GM18870 (cell line): ENCODE measurements at regions not wholly inside any gene's neighbourhood (a gene's known extent, or its start where the extent isn't known, plus 50 kb on each side); places are given as distances from the start of the nearest gene placed in this dataset.
A peak's percentile ranks its signal among the peaks of the same experiment; 100 is the strongest.

Source experiments
- ATAC-seq: cut with Tn5 transposase; IDR thresholded peaks from one replicate; pipeline ENCODE4 v1.9.1; 2021; ENCODE audit warnings: moderate library complexity; ENCODE audit not compliant: unreplicated experiment

DNA sequence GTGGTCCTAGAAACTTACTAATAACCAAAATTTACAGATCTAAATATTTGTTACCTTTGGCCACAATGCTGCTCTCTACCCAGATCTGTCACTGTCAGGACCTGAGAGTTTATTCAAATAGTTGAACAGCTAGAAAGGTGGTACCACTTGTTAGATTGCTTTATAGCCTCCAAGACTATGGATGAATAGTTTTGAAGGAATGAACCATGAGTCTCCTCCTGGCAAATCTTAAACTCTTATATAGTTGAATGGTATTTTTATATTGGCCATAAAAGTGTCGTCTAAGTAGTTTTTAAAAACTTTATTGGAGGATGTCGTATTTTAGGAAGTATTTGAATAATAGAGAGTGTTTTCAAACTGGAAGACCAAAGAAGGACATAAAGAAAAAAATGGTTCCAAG is 178.7 kb downstream of the AHR start:
- no peak for ATAC-seq

DNA sequence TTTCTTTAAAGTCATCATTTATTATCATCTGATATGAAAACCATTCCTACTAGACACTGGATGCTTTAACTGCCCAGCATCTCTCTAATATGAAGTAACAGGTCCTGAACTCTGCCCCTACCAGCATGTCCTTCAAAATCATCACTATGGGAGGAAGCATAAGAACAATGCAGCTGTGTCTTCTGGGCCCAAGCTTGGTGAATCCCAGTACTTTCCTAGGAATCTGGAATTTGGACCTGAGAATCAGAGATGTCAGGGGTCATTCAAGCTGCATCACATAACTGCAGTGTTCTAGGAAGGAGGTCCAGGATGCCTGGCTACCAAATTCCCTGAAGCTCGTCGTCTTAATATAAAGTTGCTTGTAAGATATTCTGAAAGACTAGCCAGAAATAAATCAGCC is 182.7 kb downstream of the AHR start:
- no peak for ATAC-seq

DNA sequence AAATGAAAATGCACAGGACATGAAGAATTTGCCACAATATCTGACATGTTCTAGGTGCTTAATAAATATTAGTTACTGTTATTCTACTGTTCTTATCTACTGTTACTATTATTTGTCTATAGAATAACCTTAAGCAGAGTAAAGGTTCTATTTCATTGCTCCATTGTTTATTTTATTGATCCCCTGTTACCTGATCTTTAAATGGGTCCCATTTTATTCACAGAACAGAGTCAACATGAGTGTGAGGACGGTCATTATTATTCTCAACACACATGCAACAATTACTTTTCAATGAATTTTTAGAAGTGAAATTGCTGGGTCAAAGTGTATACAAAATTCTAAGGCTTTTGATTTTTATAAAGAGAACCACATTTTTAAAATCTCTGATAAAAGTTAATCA is 186.9 kb downstream of the AHR start:
- ATAC-seq: no peak

DNA sequence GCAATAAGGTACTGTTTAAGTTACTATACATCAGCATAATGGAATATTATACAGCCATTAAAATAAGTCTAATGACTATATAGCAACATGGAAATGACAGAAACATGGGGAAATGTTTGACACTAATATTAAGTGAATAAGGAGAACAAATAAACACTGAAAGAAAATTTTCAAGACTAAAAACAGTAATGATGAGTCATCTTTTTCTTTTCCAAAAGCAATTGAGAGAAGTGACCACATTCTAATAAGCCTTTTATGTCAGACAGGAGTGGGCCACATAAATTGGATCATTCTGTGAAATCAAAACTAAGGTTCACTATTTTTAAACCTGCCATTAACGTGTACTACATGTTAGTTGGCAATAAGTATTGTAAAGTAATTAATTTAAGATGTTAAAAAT is 187.5 kb downstream of the AHR start:
- no peak for ATAC-seq

DNA sequence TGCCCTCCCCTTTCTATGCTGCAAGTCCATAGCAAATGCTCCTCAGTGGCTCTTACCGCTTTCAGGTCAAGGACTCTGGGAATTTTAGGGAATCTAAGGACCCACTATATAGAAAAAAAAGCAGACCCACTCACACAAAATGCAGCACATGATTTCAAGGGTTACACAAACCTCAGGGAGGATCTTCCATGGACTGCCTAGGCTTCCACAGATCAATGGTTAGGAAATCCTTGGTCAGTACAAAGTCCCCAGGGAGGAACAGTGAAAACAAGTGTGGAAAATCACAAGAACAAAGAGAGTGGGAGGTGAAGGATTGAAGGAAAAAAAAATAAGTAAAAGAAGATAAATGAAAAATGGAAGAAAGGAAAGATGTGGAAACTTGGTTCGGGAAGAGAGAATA is 188.4 kb downstream of the AHR start:
- no peak for ATAC-seq

DNA sequence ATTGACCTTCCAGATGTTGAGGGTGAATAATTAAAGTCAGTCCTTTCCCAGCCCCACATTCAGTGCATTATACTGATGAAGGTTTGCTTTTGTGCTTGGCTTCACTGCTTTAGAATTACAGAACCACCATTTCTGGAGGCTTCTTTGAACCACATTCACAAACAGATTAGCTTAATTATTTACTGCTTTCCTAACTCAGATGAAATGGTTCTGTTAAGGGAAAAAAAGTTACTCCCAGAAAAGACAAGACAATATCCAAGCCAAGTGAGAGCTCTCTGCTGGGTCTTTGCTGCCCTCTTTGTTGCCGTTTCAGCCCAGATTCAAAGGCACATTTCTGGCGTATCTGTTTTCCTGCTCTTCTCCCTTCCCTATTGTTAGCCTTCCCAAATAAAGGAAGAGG is 188.9 kb downstream of the AHR start:
- ATAC-seq: no peak

DNA sequence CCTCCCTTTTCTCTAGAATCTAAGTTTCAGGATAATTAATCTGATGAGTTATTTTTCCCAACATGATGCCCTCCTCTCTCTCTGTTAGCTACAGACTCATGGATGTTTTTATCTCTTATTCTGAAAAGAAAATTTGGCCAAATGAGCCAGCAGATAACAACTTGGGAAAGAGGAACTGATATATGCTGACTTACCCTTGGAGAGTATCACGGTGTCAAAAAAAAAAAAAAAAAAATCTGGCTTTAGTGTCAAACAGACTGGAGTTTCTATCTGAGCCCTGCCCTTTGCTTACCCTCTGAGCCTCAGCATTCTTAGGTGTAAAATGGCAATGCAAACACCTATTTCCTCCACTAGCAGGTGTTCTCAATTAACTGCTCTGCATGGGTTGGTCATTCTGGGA is 190.4 kb downstream of the AHR start:
- no peak for ATAC-seq

DNA sequence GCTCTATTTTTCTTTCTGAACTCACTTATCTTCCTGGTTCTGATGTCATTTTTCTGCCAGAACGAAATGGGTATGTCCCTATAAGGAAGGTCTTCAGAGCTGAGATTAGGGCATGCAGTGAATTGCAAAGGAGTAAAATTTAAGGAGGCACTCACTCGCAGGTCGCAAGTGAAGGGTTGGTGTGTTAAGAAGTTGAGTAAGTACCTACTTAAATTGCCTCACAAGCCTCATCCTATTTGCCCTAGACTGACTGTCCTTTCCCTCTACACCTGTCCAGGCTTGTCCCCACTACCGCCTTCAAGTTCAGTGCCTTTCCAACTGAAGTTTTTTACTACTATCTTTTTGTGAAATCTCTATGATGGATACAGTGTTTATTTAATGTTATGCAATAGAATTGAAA is 191.5 kb downstream of the AHR start:
- ATAC-seq: no peak

DNA sequence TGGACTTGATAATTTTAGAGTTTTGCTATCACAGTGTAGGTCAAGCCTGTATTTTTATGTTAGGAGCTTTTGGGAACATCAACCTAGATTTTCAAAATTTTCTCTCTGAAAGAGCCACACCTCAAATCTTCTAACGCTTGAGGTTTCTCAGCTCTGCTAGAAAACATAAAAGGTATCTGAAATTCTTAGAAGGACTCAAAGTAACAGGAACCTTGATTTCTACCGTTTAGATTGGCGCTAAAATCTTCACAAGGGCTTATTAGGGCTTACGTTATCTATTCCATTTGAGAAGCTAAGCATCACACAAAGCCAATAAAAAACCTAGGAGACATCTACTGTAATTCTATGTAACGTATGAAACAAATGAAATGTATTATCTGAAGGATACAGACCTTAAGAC is 192.4 kb downstream of the AHR start:
- ATAC-seq: no peak

DNA sequence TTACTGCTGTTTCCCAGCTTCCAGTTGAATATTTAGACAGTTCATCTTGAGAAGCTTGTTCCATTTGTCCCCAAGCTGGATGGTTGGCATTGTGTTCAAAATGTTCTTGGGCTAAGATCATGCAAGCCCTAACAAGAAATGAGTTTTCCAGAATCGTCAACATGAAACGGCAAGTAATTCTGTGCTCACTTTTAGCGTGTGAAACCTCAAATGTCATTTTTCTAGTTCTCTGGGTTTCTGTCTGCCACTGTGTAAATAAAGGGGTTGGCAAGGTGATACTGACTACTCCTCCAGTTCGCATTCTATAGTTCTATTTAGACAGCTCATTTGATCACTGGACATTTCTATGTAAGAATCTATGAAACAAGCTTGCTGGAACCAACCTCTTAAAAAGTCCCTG is 194.0 kb downstream of the AHR start:
- peak; percentile 50 for ATAC-seq

DNA sequence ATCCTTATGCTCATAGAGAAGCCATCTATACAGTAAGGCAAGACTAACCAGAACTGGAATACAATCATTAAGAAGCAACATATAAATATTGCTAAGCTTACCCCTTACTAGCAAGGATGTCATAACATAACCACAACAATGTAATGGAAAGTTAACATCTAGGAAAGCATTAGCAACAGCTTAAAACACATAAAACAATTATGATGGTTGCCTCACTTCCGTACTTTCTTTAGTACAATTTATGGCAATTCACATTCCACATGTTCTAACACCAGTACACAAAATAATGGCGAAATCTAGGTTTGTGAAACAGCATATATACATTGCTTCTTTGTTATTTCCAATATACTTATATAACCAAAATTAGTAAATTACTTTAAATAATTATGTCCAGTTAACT is 195.0 kb downstream of the AHR start:
- no peak for ATAC-seq

DNA sequence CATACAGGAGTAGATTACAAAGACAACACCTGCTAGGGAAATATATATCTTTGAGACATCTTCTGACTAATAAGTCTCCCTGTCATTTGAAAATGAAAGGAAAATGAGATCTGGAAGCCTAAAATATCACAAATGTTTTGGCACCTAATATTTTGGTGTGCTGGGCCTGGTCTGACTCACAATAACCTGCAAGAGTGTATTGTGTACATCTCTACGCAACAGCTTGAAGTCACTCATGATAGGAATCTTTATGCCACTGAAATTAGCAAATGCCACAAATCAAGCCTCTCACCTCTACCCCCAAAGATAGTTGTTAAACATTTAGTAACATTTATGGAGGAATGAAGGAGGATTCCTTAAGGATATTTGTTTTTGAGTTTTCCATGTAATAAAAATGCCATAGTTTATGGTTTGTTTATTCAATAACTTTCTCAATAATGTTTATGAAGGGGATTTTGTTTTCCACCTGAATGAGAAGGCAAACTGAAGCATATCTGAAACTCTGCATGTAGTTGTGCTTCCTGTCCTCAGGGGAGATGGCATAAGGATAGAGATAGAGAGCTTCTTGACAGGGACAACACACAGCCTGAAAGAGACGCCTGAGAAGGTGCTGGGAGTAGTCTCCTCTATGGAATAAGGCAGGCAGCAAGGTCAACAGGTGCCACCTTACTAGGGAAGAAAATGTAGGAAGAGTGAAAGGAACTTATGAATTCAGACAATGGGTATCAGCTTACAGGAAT is 197.4 kb downstream of the AHR start:
- peak; percentile 62 for ATAC-seq

DNA sequence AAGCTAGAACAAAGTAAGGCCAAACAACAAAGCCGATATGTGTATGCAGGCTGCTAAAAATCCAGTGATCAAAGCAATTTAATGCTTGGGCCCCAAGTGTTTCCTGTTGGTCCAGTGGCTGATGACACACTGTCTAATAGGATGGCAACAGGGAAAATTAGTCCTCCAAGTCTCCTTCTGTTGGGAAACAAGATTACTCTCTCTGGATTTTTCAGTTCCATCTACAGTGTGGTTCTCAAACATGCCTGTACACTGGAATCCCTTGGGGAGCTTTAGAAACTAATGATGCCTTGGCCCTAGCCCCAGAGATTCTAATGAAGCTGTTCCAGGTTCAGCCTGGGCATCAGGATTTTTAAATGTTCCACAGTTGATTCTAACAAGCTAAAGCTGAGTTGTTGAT is 198.7 kb downstream of the AHR start:
- no peak for ATAC-seq

DNA sequence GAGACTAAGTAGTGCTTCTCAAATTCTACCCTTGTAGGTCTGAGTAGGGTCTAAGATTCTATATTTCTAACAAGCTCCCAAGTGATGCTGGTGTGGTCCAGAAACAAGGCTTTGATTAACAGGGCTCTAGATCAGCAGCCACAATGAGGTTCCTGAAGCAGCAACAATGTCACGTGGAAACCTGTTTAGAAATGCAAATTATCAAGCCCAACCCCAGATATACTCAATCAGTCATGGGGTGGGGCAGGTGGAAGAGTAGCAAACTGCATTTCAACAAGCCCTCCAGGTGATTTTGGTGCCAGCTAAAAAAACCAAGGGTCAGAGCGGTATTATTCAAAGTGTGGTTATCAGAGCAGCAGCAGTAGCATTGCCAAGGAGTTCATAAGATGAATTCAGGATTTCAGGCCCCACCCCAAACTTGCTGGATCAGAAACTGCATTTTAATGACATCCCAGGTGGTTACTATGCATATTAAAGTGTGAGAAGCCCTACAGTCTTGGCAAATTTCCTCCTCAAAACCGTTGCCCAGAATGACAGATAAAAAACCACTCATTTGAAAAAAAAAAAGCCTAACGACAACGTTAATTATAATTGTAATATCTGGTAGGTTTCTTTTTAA is 199.2 kb downstream of the AHR start:
- no peak for ATAC-seq

DNA sequence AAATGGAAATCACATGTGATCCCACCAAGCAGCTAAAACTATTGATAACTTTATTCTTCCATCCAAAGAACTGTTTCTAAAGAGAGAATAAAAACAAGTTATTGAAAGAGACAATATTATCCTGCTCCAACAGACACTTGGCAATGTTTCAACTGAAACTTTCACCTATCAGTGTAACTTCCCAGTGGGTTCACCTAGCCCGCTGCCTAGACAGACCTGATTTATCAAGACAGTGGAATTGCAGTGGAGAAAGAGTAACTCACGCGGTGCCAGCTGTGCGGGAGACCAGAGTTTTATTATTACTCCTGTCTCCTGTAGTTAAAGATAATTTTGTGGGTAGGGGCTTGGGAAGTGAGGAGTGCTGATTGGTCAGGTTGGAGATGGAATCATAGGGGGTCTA is 199.8 kb downstream of the AHR start:
- no peak for ATAC-seq

DNA sequence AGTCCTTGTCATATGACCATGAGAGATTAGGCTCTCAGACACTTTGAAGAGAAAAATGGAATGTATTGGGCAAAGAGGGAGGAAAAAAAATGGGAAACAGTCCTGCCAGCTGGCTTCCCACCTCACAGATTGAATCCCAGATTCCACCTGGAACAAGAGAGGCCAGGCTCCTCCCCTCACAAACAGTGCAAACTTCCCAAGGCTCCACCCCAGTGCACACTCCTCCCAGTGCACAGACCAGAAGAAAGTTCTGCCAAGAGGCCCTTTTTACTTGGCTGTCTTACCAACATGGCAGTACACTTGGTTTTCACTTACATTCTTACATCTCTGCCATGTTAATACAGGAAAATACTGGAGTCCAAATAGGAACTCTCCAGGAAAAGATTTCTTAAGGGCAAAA is 202.3 kb downstream of the AHR start:
- no peak for ATAC-seq

DNA sequence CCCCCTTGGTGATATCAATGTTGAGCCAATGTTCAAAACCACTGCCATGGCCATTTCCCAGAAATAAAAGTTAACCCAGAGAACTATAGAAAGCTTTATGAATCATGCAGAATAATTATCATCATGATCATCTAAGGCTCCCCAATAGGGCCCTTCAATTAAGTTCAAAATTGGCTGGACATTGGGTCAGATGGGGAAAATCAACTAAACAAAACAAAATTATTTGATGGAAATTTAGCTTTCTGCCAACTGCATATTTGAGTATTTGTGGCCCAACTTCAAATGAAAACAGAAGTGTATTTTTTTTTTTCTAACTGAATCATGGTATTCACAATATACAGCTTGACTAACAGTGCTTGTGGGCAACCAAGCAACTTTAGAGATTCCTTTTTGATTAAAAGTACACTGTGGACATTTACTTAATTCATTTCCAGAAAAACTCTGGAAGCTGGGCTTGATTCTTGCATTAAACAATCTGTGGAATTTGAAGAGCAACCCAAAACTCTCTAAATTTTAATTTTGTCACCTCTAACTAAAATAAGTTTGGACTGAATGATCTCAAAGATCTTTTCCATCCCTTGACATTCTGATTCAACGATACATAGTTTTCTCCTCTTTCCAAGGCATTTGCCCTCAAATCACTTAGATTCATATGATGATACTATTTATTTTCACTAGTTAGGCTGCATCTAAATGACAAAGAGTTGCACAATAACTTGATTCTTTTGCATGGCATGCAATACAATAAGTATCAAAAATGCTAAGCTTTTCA is 203.2 kb downstream of the AHR start:
- ATAC-seq: no peak

DNA sequence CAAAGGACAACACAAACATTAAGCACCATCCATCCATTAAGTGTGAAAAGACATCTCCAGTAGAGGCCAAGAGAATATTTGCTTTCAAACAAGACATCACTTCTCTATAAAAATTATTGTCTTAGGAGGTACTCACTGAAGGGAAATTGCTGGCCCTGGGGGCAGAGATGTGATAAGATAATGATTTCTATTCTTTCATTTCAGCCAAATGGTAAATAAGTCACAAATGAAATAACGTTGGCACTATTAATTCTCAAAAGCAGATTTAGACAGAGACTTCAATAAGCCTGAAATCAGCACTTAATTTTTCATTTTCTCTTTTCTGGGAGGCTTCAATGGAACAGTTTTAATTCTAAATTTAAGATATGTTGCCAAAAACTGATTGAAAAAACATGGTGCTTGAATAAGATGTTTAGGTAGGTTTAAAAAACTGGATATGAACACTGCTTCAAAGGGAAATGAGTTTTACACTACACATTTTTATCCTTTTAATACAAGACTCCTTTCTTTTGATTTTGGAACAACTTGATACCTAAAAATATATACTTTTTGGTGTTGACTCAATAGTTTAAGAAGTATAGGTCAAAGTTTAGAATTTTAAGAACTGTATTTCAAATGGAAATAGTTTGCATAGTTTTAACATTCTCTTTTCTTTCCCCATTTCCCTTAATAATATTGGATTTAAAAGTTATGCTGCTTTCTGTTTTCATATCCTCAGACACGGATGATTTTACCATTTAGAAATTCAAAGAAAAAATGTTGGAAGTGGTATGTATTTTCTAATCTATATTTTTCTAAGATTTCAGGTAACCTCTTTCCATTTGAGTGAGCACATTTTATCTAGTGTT is 204.0 kb downstream of the AHR start:
- ATAC-seq: no peak

DNA sequence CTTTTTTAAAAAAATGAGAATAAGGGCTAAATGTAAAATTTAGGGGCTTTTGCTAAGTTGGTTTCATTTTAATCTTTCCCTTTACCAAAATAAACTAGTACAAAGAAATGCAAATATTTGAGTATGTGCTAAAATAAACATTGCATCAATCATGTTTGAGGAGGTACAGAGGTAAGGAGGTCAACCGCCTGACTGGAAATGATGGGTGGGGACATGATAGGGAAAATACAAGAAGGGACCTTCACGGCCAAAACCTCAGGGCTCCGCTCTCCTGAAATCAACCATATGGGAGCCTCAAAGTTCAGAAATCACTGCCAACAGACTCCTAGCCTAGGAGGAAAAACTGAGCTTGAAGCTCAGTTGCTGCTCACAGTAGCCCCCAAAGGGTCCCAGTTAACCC is 207.6 kb downstream of the AHR start:
- peak; percentile 91 for ATAC-seq

DNA sequence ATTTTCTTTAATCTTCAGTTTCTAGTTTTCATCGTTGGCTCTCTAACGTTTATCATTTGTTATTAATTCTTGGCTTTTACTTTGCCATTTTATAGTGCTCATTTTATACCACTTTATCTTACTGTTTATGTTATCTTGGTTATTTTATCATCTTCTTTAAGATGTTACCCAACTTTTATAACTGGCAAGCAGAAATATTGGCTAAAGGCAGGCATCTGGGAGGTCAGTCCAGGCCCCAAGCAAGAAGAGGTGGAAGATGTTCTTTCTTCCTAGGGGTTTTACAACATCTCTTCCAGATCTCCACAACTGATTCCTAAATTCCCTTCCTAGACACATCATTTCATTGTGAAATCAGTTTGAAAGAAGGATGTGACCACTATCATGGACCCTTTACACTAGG is 208.1 kb downstream of the AHR start:
- ATAC-seq: no peak

DNA sequence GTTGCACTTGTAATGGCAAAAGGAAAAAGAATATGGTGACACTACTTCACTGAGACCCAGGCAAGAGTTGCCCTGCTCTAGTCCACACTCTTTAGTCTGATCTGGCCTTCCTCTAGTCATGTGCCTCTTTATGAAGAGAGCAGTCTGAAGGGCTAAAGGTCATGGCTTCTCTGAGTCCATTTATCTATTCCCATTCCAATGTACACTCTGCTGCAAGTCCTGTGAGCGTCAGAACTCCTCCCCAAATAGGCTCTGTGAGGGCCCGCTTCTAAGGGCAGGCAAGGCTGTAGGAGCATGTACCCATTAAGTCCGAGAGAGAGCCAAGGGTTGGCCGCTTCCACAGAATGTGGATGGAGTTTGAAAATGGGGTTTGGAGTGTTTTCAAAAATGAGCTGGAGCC is 209.3 kb downstream of the AHR start:
- no peak for ATAC-seq
